ENCODE measurements at regions not wholly inside any gene's neighbourhood (a gene's known extent, or its start where the extent isn't known, plus 50 kb on each side); places are given as distances from the start of the nearest gene placed in this dataset.
"Not testable (repeated sequence)": the region's sequence is repeated elsewhere in the genome, so short reads cannot be mapped to it uniquely, and the experiment has no call there.

DNA sequence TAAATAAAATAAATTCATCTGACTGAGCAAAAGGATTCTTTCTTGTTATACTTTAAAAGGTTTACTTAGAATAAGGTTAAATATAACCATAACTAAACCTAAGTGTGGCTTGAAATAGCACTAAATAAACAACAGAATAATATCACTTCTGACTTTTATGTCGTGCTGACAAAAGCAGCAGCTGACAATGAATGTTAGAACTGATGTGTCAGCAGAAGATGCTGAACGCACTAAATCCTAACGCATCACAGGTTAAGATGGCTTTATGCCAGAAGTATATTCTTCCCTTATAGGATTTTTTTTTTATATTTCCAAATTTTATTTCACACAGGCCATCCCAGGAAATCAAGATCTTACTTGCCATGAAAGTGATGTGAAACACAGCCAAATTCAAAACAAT is 558.3 kb upstream of the NBEA start:
- Histone ChIP-seq H3K79me1 (ENCODE audit: low read depth in 1 of 2, low read length in 2 of 2) (no peaks in the 10 kb centered on the region), H2AK9ac (replicated peaks; ENCODE audit: low read depth, low read length, poor library complexity) (no peak overlapping the region), H2BK20ac (ENCODE audit: low read depth, low read length) (no peak overlapping the region), H3K23ac (ENCODE audit: low read depth, low read length) (no peak overlapping the region), H4K5ac (ENCODE audit: low read depth, low read length) (no peak overlapping the region), H3K4me1 (ENCODE audit: control insufficient read depth, insufficient read depth, low read length) (no peaks in the 10 kb centered on the region), H4K20me1 (ENCODE audit: insufficient read depth, low read length) (no peaks in the 10 kb centered on the region), H3K27ac (ENCODE audit: insufficient read depth, low read length) (no peak overlapping the region), H3K4me3 (ENCODE audit: insufficient read depth, low read depth, low read length) (no peak overlapping the region), H3K18ac (ENCODE audit: low read depth, low read length) (no peak overlapping the region), H2BK15ac (ENCODE audit: low read depth, low read length) (no peak overlapping the region), H3K9me1 (ENCODE audit: insufficient read depth, low read length) (no peaks in the 10 kb centered on the region; the same call in 1 of the 2 replicates), H4K8ac (ENCODE audit: low read depth in 2 of 2, low read length in 2 of 2) (no peak overlapping the region), H2BK5ac (ENCODE audit: low read depth, low read length, poor library complexity, severe bottlenecking) (no peak overlapping the region), H3K9ac (ENCODE audit: low read depth, low read length) (no peak overlapping the region), H3K4ac (ENCODE audit: low read depth, low read length) (no peak overlapping the region), H3K27me3 (ENCODE audit: control insufficient read depth, insufficient read depth, low read length) (no peaks in the 10 kb centered on the region; the same call in 1 of the 2 replicates), H3K36me3 (ENCODE audit: control insufficient read depth, insufficient read depth, low read length) (no peaks in the 10 kb centered on the region), H3K4me2 (ENCODE audit: low read depth, low read length) (no peak overlapping the region), H2BK120ac (ENCODE audit: low read depth, low read length) (no peak overlapping the region), H3K9me3 (ENCODE audit: control insufficient read depth, insufficient read depth, low read length) (no peaks in the 10 kb centered on the region), H3K14ac (replicated peaks; ENCODE audit: low read depth, low read length) (no peak overlapping the region), H2AK5ac (ENCODE audit: low read depth, low read length) (no peak overlapping the region), H4K91ac (ENCODE audit: insufficient read depth, low read depth, low read length) (no peak overlapping the region), H2AFZ (replicated peaks; ENCODE audit: low read length, poor library complexity) (no peak overlapping the region), H3K56ac (ENCODE audit: extremely low read depth, insufficient read depth, low read length) (no peak overlapping the region)
- CTCF ChIA-PET = interaction anchor here (0.6 kb wide), 1 partner anchor 26 kb away, joined by 3 read pairs; no protein-coding TSS in a partner anchor
- POLR2A ChIA-PET (ENCODE audit: unreplicated experiment) = no interaction called here
- TF ChIP-seq MAFK (IDR thresholded peaks at IDR 0.05; ENCODE audit: low read depth, low read length) (peak; percentile 63), BHLHE40 (IDR thresholded peaks at IDR 0.05; ENCODE audit: low read depth, low read length) (no peak), RAD21 (IDR thresholded peaks at IDR 0.05; ENCODE audit: low read length) (no peak), RFX5 (IDR thresholded peaks at IDR 0.05; ENCODE audit: low read depth, low read length) (no peak), POLR2A (IDR thresholded peaks at IDR 0.05; ENCODE audit: low read depth, low read length) (no peak), CEBPB (IDR thresholded peaks at IDR 0.05; ENCODE audit: low read depth, low read length) (no peak)
- TF ChIP-seq, protein P1, sequence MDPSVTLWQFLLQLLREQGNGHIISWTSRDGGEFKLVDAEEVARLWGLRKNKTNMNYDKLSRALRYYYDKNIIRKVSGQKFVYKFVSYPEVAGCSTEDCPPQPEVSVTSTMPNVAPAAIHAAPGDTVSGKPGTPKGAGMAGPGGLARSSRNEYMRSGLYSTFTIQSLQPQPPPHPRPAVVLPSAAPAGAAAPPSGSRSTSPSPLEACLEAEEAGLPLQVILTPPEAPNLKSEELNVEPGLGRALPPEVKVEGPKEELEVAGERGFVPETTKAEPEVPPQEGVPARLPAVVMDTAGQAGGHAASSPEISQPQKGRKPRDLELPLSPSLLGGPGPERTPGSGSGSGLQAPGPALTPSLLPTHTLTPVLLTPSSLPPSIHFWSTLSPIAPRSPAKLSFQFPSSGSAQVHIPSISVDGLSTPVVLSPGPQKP (IDR thresholded peaks at IDR 0.05; ENCODE audit: borderline replicate concordance, low read depth, low read length) = no peak
- no TSS peak for BruUV-seq (replicated peaks)
- intact Hi-C loops (cut with micrococcal nuclease) = no loop called here
- no peak for ATAC-seq (ENCODE audit: low read depth)
- in situ Hi-C loops (cut with MboI; ENCODE audit: low sequenced_read_pairs) = no loop called here
- WGBS, 2 experiments (ENCODE audit: extremely low coverage in 2 of 2, insufficient read length in 1 of 2) = no CpG with 5 or more reads among the region's 3 CpGs
- no peak for DNase-seq
- dilution Hi-C loops (cut with HindIII; ENCODE audit: low sequenced_read_pairs, unreplicated experiment) = no loop called here

DNA sequence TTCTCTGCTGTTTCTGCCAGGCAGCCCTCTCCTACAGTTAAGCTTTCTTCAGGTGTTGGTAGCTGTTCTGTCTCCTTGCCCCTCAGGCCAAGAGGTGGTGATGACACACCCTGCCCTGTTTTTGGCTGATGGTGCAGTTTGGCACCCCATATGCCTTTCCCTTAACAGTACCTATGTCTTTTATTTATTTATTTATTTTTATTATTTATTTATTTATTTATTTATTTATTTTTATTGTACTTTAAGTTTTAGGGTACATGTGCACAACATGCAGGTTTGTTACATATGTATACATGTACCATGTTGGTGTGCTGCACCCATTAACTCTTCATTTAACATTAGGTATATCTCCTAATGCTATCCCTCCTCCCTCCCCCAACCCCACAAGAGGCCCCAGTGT is 555.8 kb upstream of the NBEA start:
- H2AFZ ChIP-seq (replicated peaks; ENCODE audit: low read length, poor library complexity); H3K18ac ChIP-seq (ENCODE audit: low read depth, low read length); ATAC-seq (ENCODE audit: low read depth); H2BK5ac ChIP-seq (ENCODE audit: low read depth, low read length, poor library complexity, severe bottlenecking); H3K9me3 ChIP-seq (ENCODE audit: control insufficient read depth, insufficient read depth, low read length); H4K5ac ChIP-seq (ENCODE audit: low read depth, low read length); intact Hi-C loops (cut with micrococcal nuclease); H3K79me1 ChIP-seq (ENCODE audit: low read depth in 1 of 2, low read length in 2 of 2); H3K4me2 ChIP-seq (ENCODE audit: low read depth, low read length); H3K56ac ChIP-seq (ENCODE audit: extremely low read depth, insufficient read depth, low read length); DNase-seq; H2BK20ac ChIP-seq (ENCODE audit: low read depth, low read length); H3K9me1 ChIP-seq (ENCODE audit: insufficient read depth, low read length); H3K4me1 ChIP-seq (ENCODE audit: control insufficient read depth, insufficient read depth, low read length); H3K4me3 ChIP-seq (ENCODE audit: insufficient read depth, low read depth, low read length); H3K27me3 ChIP-seq (ENCODE audit: control insufficient read depth, insufficient read depth, low read length); H3K14ac ChIP-seq (replicated peaks; ENCODE audit: low read depth, low read length); dilution Hi-C loops (cut with HindIII; ENCODE audit: low sequenced_read_pairs, unreplicated experiment); H4K20me1 ChIP-seq (ENCODE audit: insufficient read depth, low read length); H4K8ac ChIP-seq (ENCODE audit: low read depth in 2 of 2, low read length in 2 of 2); H2BK15ac ChIP-seq (ENCODE audit: low read depth, low read length); H3K23ac ChIP-seq (ENCODE audit: low read depth, low read length); BruUV-seq (replicated peaks); POLR2A ChIA-PET (ENCODE audit: unreplicated experiment); H3K4ac ChIP-seq (ENCODE audit: low read depth, low read length); H2AK5ac ChIP-seq (ENCODE audit: low read depth, low read length); H2AK9ac ChIP-seq (replicated peaks; ENCODE audit: low read depth, low read length, poor library complexity); H3K36me3 ChIP-seq (ENCODE audit: control insufficient read depth, insufficient read depth, low read length); H3K9ac ChIP-seq (ENCODE audit: low read depth, low read length); H3K27ac ChIP-seq (ENCODE audit: insufficient read depth, low read length); H4K91ac ChIP-seq (ENCODE audit: insufficient read depth, low read depth, low read length); CTCF ChIA-PET; H2BK120ac ChIP-seq (ENCODE audit: low read depth, low read length); in situ Hi-C loops (cut with MboI; ENCODE audit: low sequenced_read_pairs): not testable (repeated sequence)

Data from IMR-90 (cell line).